Body of pancreas (tissue), 4 donors: ENCODE measurements at regions not wholly inside any gene's neighbourhood (a gene's known extent, or its start where the extent isn't known, plus 50 kb on each side); places are given as distances from the start of the nearest gene placed in this dataset.

Experiments used
- POLR2A ChIP-seq, 3 donors: fragments of 450-650 bp; IDR thresholded peaks; one replicate each; pipeline ENCODE4 v1.6.1; 2016; ENCODE audit warnings: antibody characterized with exemption in 3 of 3, mild to moderate bottlenecking in 2 of 3
- TF ChIP-seq, protein P1 (sequence below), 7 experiments: fragments of 450-650 bp in 4 of 7; fragments of 200-600 bp in 3 of 7; sonication (generic) in 3 of 7; IDR thresholded peaks; one replicate each; pipeline ENCODE4 v1.5.1; 2016 to 2019; ENCODE audit warnings: antibody characterized with exemption in 7 of 7

DNA sequence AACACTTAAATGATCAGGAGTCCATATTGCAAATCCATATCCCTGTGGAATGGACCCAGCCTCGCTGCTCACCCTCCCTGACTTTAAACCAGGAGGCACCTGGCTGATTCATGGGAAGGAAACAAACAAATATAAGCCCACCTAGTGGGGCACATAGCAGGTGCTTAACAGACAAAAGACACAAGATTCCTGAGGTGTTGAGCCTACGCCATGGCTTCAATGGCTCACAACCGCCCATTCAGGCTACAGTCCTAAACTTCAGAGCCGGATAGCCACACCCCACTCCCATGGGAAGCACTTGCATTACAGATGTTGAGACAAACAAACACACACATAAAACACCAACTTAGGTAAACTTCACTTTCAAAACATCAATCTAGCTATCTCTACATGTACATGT is 359.9 kb downstream of the ICE1 start:
- TF ChIP-seq, protein P1, sequence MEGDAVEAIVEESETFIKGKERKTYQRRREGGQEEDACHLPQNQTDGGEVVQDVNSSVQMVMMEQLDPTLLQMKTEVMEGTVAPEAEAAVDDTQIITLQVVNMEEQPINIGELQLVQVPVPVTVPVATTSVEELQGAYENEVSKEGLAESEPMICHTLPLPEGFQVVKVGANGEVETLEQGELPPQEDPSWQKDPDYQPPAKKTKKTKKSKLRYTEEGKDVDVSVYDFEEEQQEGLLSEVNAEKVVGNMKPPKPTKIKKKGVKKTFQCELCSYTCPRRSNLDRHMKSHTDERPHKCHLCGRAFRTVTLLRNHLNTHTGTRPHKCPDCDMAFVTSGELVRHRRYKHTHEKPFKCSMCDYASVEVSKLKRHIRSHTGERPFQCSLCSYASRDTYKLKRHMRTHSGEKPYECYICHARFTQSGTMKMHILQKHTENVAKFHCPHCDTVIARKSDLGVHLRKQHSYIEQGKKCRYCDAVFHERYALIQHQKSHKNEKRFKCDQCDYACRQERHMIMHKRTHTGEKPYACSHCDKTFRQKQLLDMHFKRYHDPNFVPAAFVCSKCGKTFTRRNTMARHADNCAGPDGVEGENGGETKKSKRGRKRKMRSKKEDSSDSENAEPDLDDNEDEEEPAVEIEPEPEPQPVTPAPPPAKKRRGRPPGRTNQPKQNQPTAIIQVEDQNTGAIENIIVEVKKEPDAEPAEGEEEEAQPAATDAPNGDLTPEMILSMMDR (IDR thresholded peaks at IDR 0.05) = no peak
- no peak for TF ChIP-seq POLR2A (IDR thresholded peaks at IDR 0.05)
